Adrenal gland (tissue), 9 donors: ENCODE measurements at regions not wholly inside any gene's neighbourhood (a gene's known extent, or its start where the extent isn't known, plus 50 kb on each side); places are given as distances from the start of the nearest gene placed in this dataset.

Experiments used
- DNase-seq, 7 donors: peaks; one replicate each; pipeline ENCODE4 v3.0.0-alpha.2; 2019 to 2020
- H3K27ac ChIP-seq, 5 donors: fragments of 200-600 bp; sonication (generic) in 4 of 5; 1 replicate in 3 of 5; 2 replicates in 2 of 5; pipeline versions ENCODE4 v1.5.1 to v1.8.0; 2016 to 2020; ENCODE audit warnings: mild to moderate bottlenecking in 1 of 5
- H3K27me3 ChIP-seq: fragments of 200-600 bp; 2 replicates; pipeline ENCODE4 v1.8.0; 2021
- H3K36me3 ChIP-seq, 2 donors: fragments of 200-600 bp; replicated peaks in 1 of 2; 1 replicate in 1 of 2; 2 replicates in 1 of 2; pipeline versions ENCODE4 v1.5.1 to v1.8.0; 2018 to 2022
- H3K4me1 ChIP-seq, 2 donors: fragments of 200-600 bp; replicated peaks in 1 of 2; 1 replicate in 1 of 2; 2 replicates in 1 of 2; pipeline versions ENCODE4 v1.5.1 to v1.8.0; 2018 to 2021
- H3K4me3 ChIP-seq, 4 donors: fragments of 200-600 bp; sonication (generic) in 3 of 4; one replicate each; pipeline ENCODE4 v1.5.1; 2016 to 2018
- H3K9me3 ChIP-seq, 3 donors: fragments of 200-600 bp; sonication (generic) in 1 of 3; replicated peaks in 1 of 3; 1 replicate in 2 of 3; 2 replicates in 1 of 3; pipeline versions ENCODE4 v1.5.1 to v1.8.0; 2016 to 2021
- CTCF ChIP-seq, 6 experiments: fragments of 450-650 bp in 4 of 6; fragments of 200-600 bp in 2 of 6; sonication (generic) in 1 of 6; IDR thresholded peaks; 1 replicate in 5 of 6; 2 replicates in 1 of 6; pipeline versions ENCODE4 v1.5.1 to v1.8.0; 2016 to 2021; ENCODE audit warnings: antibody characterized with exemption in 6 of 6, mild to moderate bottlenecking in 2 of 6, moderate library complexity in 1 of 6
- POLR2A ChIP-seq, 2 donors: fragments of 450-650 bp; IDR thresholded peaks; one replicate each; pipeline ENCODE4 v1.6.1; 2017; ENCODE audit warnings: antibody characterized with exemption in 2 of 2, mild to moderate bottlenecking in 2 of 2, moderate library complexity in 1 of 2
- WGBS, 4 donors: extraction: QIAGEN DNeasy Blood & Tissue Kit in 2 of 4; methylation state at CpG; one replicate each; pipeline versions ENCODE4 v1.1.5 to v1.1.7; 2013 to 2017; 5-methylcytosine and 5-hydroxymethylcytosine counted together
- intact Hi-C, 2 donors: fragments of 100-400 bp; cut with DNase I; formaldehyde crosslinking; loops; one replicate each; pipeline versions ENCODE4 v1.14.1 to v1.15.0; 2022 to 2023
- donor health status: healthy with polysubstance abuse.
- donor health status: Bipolar disorder and iron deficiency.
- donor health status: DM: yes; HTN: yes; CAD: no.
- donor health status: DM: no; HTN: no; CAD: no.
- donor health status: DM: no; HTN: no; CAD: no.

- Histone ChIP-seq H3K27me3 (no peaks in the 10 kb centered on the region), H3K4me1 (no peaks in the 10 kb centered on the region), H3K9me3 (no peaks in the 10 kb centered on the region), H3K27ac (no peak overlapping the region), H3K36me3 (no peaks in the 10 kb centered on the region), H3K4me3 (no peak overlapping the region)
- intact Hi-C loops, result no loop called here
- no peak for TF ChIP-seq POLR2A (IDR thresholded peaks at IDR 0.05)
- TF ChIP-seq CTCF (IDR thresholded peaks at IDR 0.05), result no peak
- no peak for DNase-seq
- 73 to 79% (median 77%) methylated on average over 9 of the region's 9 CpGs for WGBS, 4 donors
These were observed 267.4 kb upstream of the PSMD7 start for GRCh38 chr16:74029115-74029792.

- no peak overlapping the region for H3K4me3 ChIP-seq
- WGBS, 4 donors, result 49 to 52% (median 49%) methylated on average over 6 of the region's 6 CpGs
- no peak for DNase-seq
These were observed 270.0 kb upstream of the PSMD7 start for GRCh38 chr16:74026373-74027281.

GRCh38 chr16:74024953-74025352, 271.7 kb upstream of the PSMD7 start:
- H3K27ac ChIP-seq, result no peak overlapping the region
- H3K9me3 ChIP-seq, result no peaks in the 10 kb centered on the region
- intact Hi-C loops, result no loop called here
- H3K27me3 ChIP-seq, result no peaks in the 10 kb centered on the region
- DNase-seq, result no peak
- H3K36me3 ChIP-seq, result no peaks in the 10 kb centered on the region
- 67 to 84% (median 73%) methylated on average over 2 of the region's 2 CpGs for WGBS, 4 donors
- H3K4me1 ChIP-seq, result no peaks in the 10 kb centered on the region
- TF ChIP-seq POLR2A (IDR thresholded peaks at IDR 0.05), result no peak
- no peak overlapping the region for H3K4me3 ChIP-seq

More at GRCh38 chr16:74026373-74027281, 270.0 kb upstream of the PSMD7 start:
- no peaks in the 10 kb centered on the region for H3K4me1 ChIP-seq
- no peaks in the 10 kb centered on the region for H3K36me3 ChIP-seq
- H3K9me3 ChIP-seq, result no peaks in the 10 kb centered on the region
- H3K27me3 ChIP-seq, result no peaks in the 10 kb centered on the region
- TF ChIP-seq POLR2A (IDR thresholded peaks at IDR 0.05) (no peak), CTCF (IDR thresholded peaks at IDR 0.05) (no peak)
- no peak overlapping the region for H3K27ac ChIP-seq
- intact Hi-C loops, result no loop called here

- Histone ChIP-seq H3K36me3 (no peaks in the 10 kb centered on the region), H3K4me1 (no peaks in the 10 kb centered on the region), H3K4me3 (no peak overlapping the region), H3K9me3 (no peaks in the 10 kb centered on the region), H3K27me3 (no peaks in the 10 kb centered on the region), H3K27ac (no peak overlapping the region)
- intact Hi-C loops, result no loop called here
- no peak for TF ChIP-seq CTCF (IDR thresholded peaks at IDR 0.05)
- no peak for TF ChIP-seq POLR2A (IDR thresholded peaks at IDR 0.05)
- 82 to 87% (median 85%) methylated on average over 4 of the region's 4 CpGs for WGBS, 4 donors
- no peak for DNase-seq
These were observed 276.4 kb upstream of the PSMD7 start for GRCh38 chr16:74020095-74020670.
